ENCODE measurements at regions not wholly inside any gene's neighbourhood (a gene's known extent, or its start where the extent isn't known, plus 50 kb on each side); places are given as distances from the start of the nearest gene placed in this dataset.
A peak's percentile ranks its signal among the peaks of the same experiment; 100 is the strongest.
"Not testable (repeated sequence)": the region's sequence is repeated elsewhere in the genome, so short reads cannot be mapped to it uniquely, and the experiment has no call there.

- H3K36me3 ChIP-seq: no peaks in the 10 kb centered on the region
- DNase-seq (ENCODE audit: low read depth in 1 of 2, low spot score in 1 of 2): peak in 1 of 2 donors; percentile 88
- no peaks in the 10 kb centered on the region for H3K27me3 ChIP-seq
- no peak overlapping the region for H3K27ac ChIP-seq
- no peaks in the 10 kb centered on the region for H3K9me3 ChIP-seq (ENCODE audit: low read depth)
- no peak overlapping the region for H3K4me3 ChIP-seq
- H3K4me1 ChIP-seq (ENCODE audit: low read depth): no peaks in the 10 kb centered on the region
- no peak for TF ChIP-seq CTCF (IDR thresholded peaks at IDR 0.05; ENCODE audit: low read depth, low read length)
Measured at GRCh38 chr1:68916221-68916902, 419.5 kb upstream of the DEPDC1 start.

- H3K36me3 ChIP-seq: no peaks in the 10 kb centered on the region
- no peaks in the 10 kb centered on the region for H3K27me3 ChIP-seq
- TF ChIP-seq CTCF (IDR thresholded peaks at IDR 0.05; ENCODE audit: low read depth, low read length): no peak
- peak in 1 of 2 donors; percentile 33 for DNase-seq (ENCODE audit: low read depth in 1 of 2, low spot score in 1 of 2)
- H3K4me1 ChIP-seq (ENCODE audit: low read depth): no peaks in the 10 kb centered on the region
- H3K4me3 ChIP-seq: no peak overlapping the region
- no peaks in the 10 kb centered on the region for H3K9me3 ChIP-seq (ENCODE audit: low read depth)
- no peak overlapping the region for H3K27ac ChIP-seq
Measured at GRCh38 chr1:68917456-68917855, 420.6 kb upstream of the DEPDC1 start.

DNA sequence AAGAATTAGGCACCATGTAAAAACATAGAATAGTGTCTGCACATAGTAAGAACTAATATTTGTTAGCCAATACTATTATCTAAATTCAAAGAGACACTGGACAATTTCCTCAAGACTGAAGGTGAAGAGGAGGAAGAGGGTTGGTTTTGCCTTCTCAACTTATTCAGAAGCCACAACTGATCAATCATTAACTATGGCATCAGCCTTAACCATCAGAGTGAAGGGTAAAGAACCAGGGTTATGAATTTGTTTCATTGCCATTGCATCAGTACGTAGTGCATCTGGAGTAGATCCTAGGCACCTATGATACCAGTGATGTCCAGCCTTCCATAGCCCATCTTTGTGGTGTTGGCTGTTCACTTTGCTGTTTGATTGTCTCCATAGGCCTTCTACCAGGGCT, 421.7 kb upstream of the DEPDC1 start:
- DNase-seq (ENCODE audit: low read depth in 1 of 2, low spot score in 1 of 2): no peak
- H3K27me3 ChIP-seq: no peaks in the 10 kb centered on the region
- TF ChIP-seq CTCF (IDR thresholded peaks at IDR 0.05; ENCODE audit: low read depth, low read length): no peak

GRCh38 chr1:68919075-68919474, 422.2 kb upstream of the DEPDC1 start:
- peak in 1 of 2 donors; percentile 16 for DNase-seq (ENCODE audit: low read depth in 1 of 2, low spot score in 1 of 2)
- Histone ChIP-seq H3K36me3 (no peaks in the 10 kb centered on the region), H3K4me3 (no peak overlapping the region), H3K4me1 (ENCODE audit: low read depth) (no peaks in the 10 kb centered on the region), H3K27ac (no peak overlapping the region), H3K9me3 (ENCODE audit: low read depth) (no peaks in the 10 kb centered on the region), H3K27me3 (no peaks in the 10 kb centered on the region)
- TF ChIP-seq CTCF (IDR thresholded peaks at IDR 0.05; ENCODE audit: low read depth, low read length): no peak

More for the DNA sequence above, 421.7 kb upstream of the DEPDC1 start:
- Histone ChIP-seq H3K27ac (no peak overlapping the region), H3K9me3 (ENCODE audit: low read depth) (no peaks in the 10 kb centered on the region), H3K36me3 (no peaks in the 10 kb centered on the region), H3K4me3 (no peak overlapping the region), H3K4me1 (ENCODE audit: low read depth) (no peaks in the 10 kb centered on the region)

GRCh38 chr1:68923475-68924088, 426.7 kb upstream of the DEPDC1 start:
- not testable (repeated sequence) for H3K4me1 ChIP-seq (ENCODE audit: low read depth); H3K36me3 ChIP-seq; H3K27me3 ChIP-seq; H3K27ac ChIP-seq; H3K9me3 ChIP-seq (ENCODE audit: low read depth); DNase-seq (ENCODE audit: low read depth in 1 of 2, low spot score in 1 of 2); H3K4me3 ChIP-seq

DNA sequence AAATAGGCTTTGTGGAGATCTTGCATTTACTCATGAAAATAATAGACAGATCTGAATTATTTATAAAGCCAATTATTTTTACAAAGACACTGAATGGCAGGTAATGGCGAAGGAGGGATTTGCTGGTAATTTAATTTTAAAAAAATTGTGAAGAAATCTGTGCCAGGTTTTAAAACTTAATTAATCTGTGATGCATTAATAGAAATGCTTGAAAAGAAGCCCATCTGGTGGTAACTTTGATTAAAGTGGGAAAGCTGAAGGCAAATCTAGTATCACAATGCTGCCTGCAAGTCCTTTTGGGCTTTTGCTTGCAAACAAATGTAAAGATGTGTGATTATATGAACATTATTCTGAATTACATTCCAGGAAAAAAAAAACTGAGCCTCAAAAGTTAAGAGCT, 433.2 kb upstream of the DEPDC1 start:
- no peaks in the 10 kb centered on the region for H3K27me3 ChIP-seq
- H3K36me3 ChIP-seq: no peaks in the 10 kb centered on the region
- no peak overlapping the region for H3K4me3 ChIP-seq
- no peaks in the 10 kb centered on the region for H3K4me1 ChIP-seq (ENCODE audit: low read depth)
- DNase-seq (ENCODE audit: low read depth in 1 of 2, low spot score in 1 of 2): no peak
- no peak overlapping the region for H3K27ac ChIP-seq
- TF ChIP-seq CTCF (IDR thresholded peaks at IDR 0.05; ENCODE audit: low read depth, low read length): no peak
- H3K9me3 ChIP-seq (ENCODE audit: low read depth): no peaks in the 10 kb centered on the region

Measured in cardiac muscle cell (in vitro differentiated cells and primary cell).